H9 (cell line): ENCODE measurements at regions not wholly inside any gene's neighbourhood (a gene's known extent, or its start where the extent isn't known, plus 50 kb on each side); places are given as distances from the start of the nearest gene placed in this dataset.
"Not testable (repeated sequence)": the region's sequence is repeated elsewhere in the genome, so short reads cannot be mapped to it uniquely, and the experiment has no call there.

Source experiments
- DNase-seq: peaks from one replicate; pipeline ENCODE4 v3.0.0-alpha.2; 2017
- H2AFZ ChIP-seq: one replicate; pipeline ENCODE4 v1.6.1; 2013; ENCODE audit warnings: mild to moderate bottlenecking, low read length, control low read depth, moderate library complexity
- H2AK5ac ChIP-seq: 2 replicates; pipeline ENCODE4 v1.6.1; 2013; ENCODE audit warnings: low read length, control low read depth, mixed read lengths; ENCODE audit not compliant: insufficient read length
- H2BK120ac ChIP-seq: one replicate; pipeline ENCODE4 v1.6.1; 2013; ENCODE audit warnings: low read depth, mild to moderate bottlenecking, low read length, control low read depth, inconsistent platforms; ENCODE audit not compliant: poor library complexity, severe bottlenecking
- H2BK12ac ChIP-seq: 2 replicates; pipeline ENCODE4 v1.6.1; 2013; ENCODE audit warnings: low read length, control low read depth, mixed read lengths, low read depth; ENCODE audit not compliant: insufficient read length
- H2BK15ac ChIP-seq: 2 replicates; pipeline ENCODE4 v1.6.1; 2013; ENCODE audit warnings: low read depth, low read length, control low read depth
- H2BK20ac ChIP-seq: one replicate; pipeline ENCODE4 v1.6.1; 2013; ENCODE audit warnings: low read depth, mild to moderate bottlenecking, low read length, control low read depth, inconsistent platforms; ENCODE audit not compliant: poor library complexity, severe bottlenecking
- H2BK5ac ChIP-seq: 2 replicates; pipeline ENCODE4 v1.6.1; 2013; ENCODE audit warnings: low read length, control low read depth, mixed read lengths; ENCODE audit not compliant: insufficient read length
- H3K14ac ChIP-seq: 2 replicates; pipeline ENCODE4 v1.6.1; 2013; ENCODE audit warnings: low read length, control low read depth; ENCODE audit not compliant: insufficient read depth
- H3K18ac ChIP-seq: 2 replicates; pipeline ENCODE4 v1.6.1; 2013; ENCODE audit warnings: low read depth, mild to moderate bottlenecking, mixed read lengths, low read length, control low read depth; ENCODE audit not compliant: insufficient read length
- H3K23ac ChIP-seq: 2 replicates; pipeline ENCODE4 v1.6.1; 2013; ENCODE audit warnings: low read length, control low read depth, mixed read lengths, low read depth; ENCODE audit not compliant: insufficient read length
- H3K23me2 ChIP-seq: 2 replicates; pipeline ENCODE4 v1.6.1; 2013; ENCODE audit warnings: low read depth, mild to moderate bottlenecking, mixed read lengths, low read length, control low read depth; ENCODE audit not compliant: insufficient read length, poor library complexity, severe bottlenecking
- H3K27ac ChIP-seq: 2 replicates; pipeline ENCODE4 v1.5.1; 2013; ENCODE audit warnings: low read length, control low read depth, mixed read lengths, low read depth; ENCODE audit not compliant: insufficient read length
- H3K27me3 ChIP-seq: 2 replicates; pipeline ENCODE4 v1.6.1; 2013; ENCODE audit warnings: low read length, control low read depth, inconsistent platforms; ENCODE audit not compliant: insufficient read depth
- H3K4ac ChIP-seq: 2 replicates; pipeline ENCODE4 v1.6.1; 2013; ENCODE audit warnings: low read depth, mild to moderate bottlenecking, control low read depth, inconsistent platforms, low read length, moderate library complexity
- H3K4me1 ChIP-seq: 2 replicates; pipeline ENCODE4 v1.6.1; 2013; ENCODE audit warnings: low read length, control low read depth, inconsistent platforms; ENCODE audit not compliant: insufficient read depth
- H3K4me2 ChIP-seq: 2 replicates; pipeline ENCODE4 v1.6.1; 2013; ENCODE audit warnings: low read length, control low read depth, mixed read lengths; ENCODE audit not compliant: insufficient read length, insufficient read depth
- H3K56ac ChIP-seq: 2 replicates; pipeline ENCODE4 v1.6.1; 2013; ENCODE audit warnings: low read depth, mild to moderate bottlenecking, mixed read lengths, low read length, control low read depth; ENCODE audit not compliant: insufficient read length
- H3K79me1 ChIP-seq: 2 replicates; pipeline ENCODE4 v1.6.1; 2013; ENCODE audit warnings: low read depth, mild to moderate bottlenecking, moderate library complexity, low read length, control low read depth, inconsistent platforms; ENCODE audit not compliant: insufficient read depth, poor library complexity, severe bottlenecking
- H3K79me2 ChIP-seq: 2 replicates; pipeline ENCODE4 v1.6.1; 2013; ENCODE audit warnings: low read length, control low read depth, inconsistent platforms; ENCODE audit not compliant: insufficient read depth
- H3K9ac ChIP-seq: 2 replicates; pipeline ENCODE4 v1.6.1; 2013; ENCODE audit warnings: low read length, control low read depth, mixed read lengths; ENCODE audit not compliant: insufficient read length; ENCODE audit errors: extremely low read depth
- H3K9me3 ChIP-seq: one replicate; pipeline ENCODE4 v1.6.1; 2013; ENCODE audit warnings: low read depth, low read length, inconsistent platforms; ENCODE audit not compliant: control insufficient read depth
- H3T11ph ChIP-seq: one replicate; pipeline ENCODE4 v1.6.1; 2013; ENCODE audit warnings: mild to moderate bottlenecking, low read length, control low read depth, inconsistent platforms
- H4K20me1 ChIP-seq: one replicate; pipeline ENCODE4 v1.6.1; 2013; ENCODE audit not compliant: control insufficient read depth, insufficient read length, insufficient read depth
- H4K5ac ChIP-seq: 2 replicates; pipeline ENCODE4 v1.6.1; 2013; ENCODE audit warnings: low read depth, mild to moderate bottlenecking, mixed read lengths, low read length, control low read depth; ENCODE audit not compliant: insufficient read length
- H4K8ac ChIP-seq: replicated peaks from 2 replicates; pipeline ENCODE4 v1.6.1; 2013; ENCODE audit warnings: low read length, control low read depth, mixed read lengths, low read depth; ENCODE audit not compliant: insufficient read length
- H4K91ac ChIP-seq: 2 replicates; pipeline ENCODE4 v1.6.1; 2013; ENCODE audit warnings: low read depth, mild to moderate bottlenecking, moderate library complexity, mixed read lengths, low read length, control low read depth; ENCODE audit not compliant: insufficient read length
- H3K27ac Mint-ChIP-seq, 3 experiments: 2 replicates in 2 of 3; 3 replicates in 1 of 3; pipeline ENCODE4 v1.8.0; 2020 to 2021; ENCODE audit warnings: mixed read lengths in 3 of 3, mild to moderate bottlenecking in 1 of 3, moderate library complexity in 1 of 3
- H3K27me3 Mint-ChIP-seq: 2 replicates; pipeline ENCODE4 v1.8.0; 2021; ENCODE audit warnings: low read depth, mild to moderate bottlenecking, moderate library complexity, mixed read lengths
- H3K36me3 Mint-ChIP-seq, 3 experiments: 2 replicates in 2 of 3; 3 replicates in 1 of 3; pipeline ENCODE4 v1.8.0; 2020 to 2021; ENCODE audit warnings: low read depth in 3 of 3, mixed read lengths in 3 of 3; ENCODE audit not compliant: insufficient read depth in 1 of 3
- H3K4me1 Mint-ChIP-seq, 2 experiments: 2 replicates each; pipeline ENCODE4 v1.8.0; 2020; ENCODE audit warnings: mixed read lengths in 2 of 2
- H3K4me3 Mint-ChIP-seq, 2 experiments: 2 replicates in 1 of 2; 3 replicates in 1 of 2; pipeline ENCODE4 v1.8.0; 2020 to 2021; ENCODE audit warnings: mild to moderate bottlenecking in 2 of 2, mixed read lengths in 2 of 2, moderate library complexity in 1 of 2
- H3K9me3 Mint-ChIP-seq, 2 experiments: 2 replicates in 1 of 2; 3 replicates in 1 of 2; pipeline ENCODE4 v1.8.0; 2020; ENCODE audit warnings: mild to moderate bottlenecking in 2 of 2, mixed read lengths in 2 of 2, moderate library complexity in 1 of 2
- WGBS: extraction: QIAGEN DNeasy Blood & Tissue Kit; methylation state at CpG from one replicate; pipeline ENCODE4 v1.1.7; 2013; ENCODE audit warnings: missing lambda C conversion rate, low lambda C conversion rate, mixed read lengths; ENCODE audit not compliant: insufficient read length; ENCODE audit errors: extremely low coverage; 5-methylcytosine and 5-hydroxymethylcytosine counted together

- H4K8ac ChIP-seq, H3K4ac ChIP-seq, H3K4me2 ChIP-seq, H3T11ph ChIP-seq, H3K9me3 Mint-ChIP-seq, H3K23ac ChIP-seq, H3K4me3 Mint-ChIP-seq, H3K27ac Mint-ChIP-seq, H4K5ac ChIP-seq, H3K56ac ChIP-seq, H2AFZ ChIP-seq, H3K27me3 Mint-ChIP-seq, H3K36me3 Mint-ChIP-seq, H3K27ac ChIP-seq, H3K9ac ChIP-seq, H2BK12ac ChIP-seq, H3K79me1 ChIP-seq, H3K27me3 ChIP-seq, H2BK120ac ChIP-seq, H4K91ac ChIP-seq, H3K9me3 ChIP-seq, H2AK5ac ChIP-seq, H2BK20ac ChIP-seq, H3K4me1 ChIP-seq, H3K18ac ChIP-seq, H3K14ac ChIP-seq, H4K20me1 ChIP-seq, H3K4me1 Mint-ChIP-seq, H3K23me2 ChIP-seq, DNase-seq, H2BK15ac ChIP-seq, H3K79me2 ChIP-seq, H2BK5ac ChIP-seq: not testable (repeated sequence)
- no CpG with 5 or more reads among the region's 26 CpGs for WGBS
These were observed 168.0 kb upstream of the SPRED2 start for GRCh38 chr2:65600351-65600750.
